Vagina (tissue), 2 donors: ENCODE measurements at regions not wholly inside any gene's neighbourhood (a gene's known extent, or its start where the extent isn't known, plus 50 kb on each side); places are given as distances from the start of the nearest gene placed in this dataset.

ENCODE experiments used
- CTCF ChIP-seq, 3 experiments: fragments of 450-650 bp in 2 of 3; fragments of 200-600 bp in 1 of 3; sonication (generic) in 1 of 3; IDR thresholded peaks; one replicate each; pipeline ENCODE4 v1.5.1; 2017 to 2019; ENCODE audit warnings: antibody characterized with exemption in 3 of 3, mild to moderate bottlenecking in 2 of 3, moderate library complexity in 2 of 3
- POLR2A ChIP-seq, 2 donors: fragments of 450-650 bp; IDR thresholded peaks; one replicate each; pipeline ENCODE4 v1.6.1; 2017; ENCODE audit warnings: antibody characterized with exemption in 2 of 2, mild to moderate bottlenecking in 2 of 2, moderate library complexity in 2 of 2
- POLR2AphosphoS5 ChIP-seq, 2 donors: sonication (generic); formaldehyde crosslinking; IDR thresholded peaks; one replicate each; pipeline ENCODE4 v1.9.0; 2017; ENCODE audit warnings: antibody characterized with exemption in 2 of 2, mild to moderate bottlenecking in 2 of 2, low read depth in 1 of 2; ENCODE audit not compliant: insufficient read depth in 1 of 2

DNA sequence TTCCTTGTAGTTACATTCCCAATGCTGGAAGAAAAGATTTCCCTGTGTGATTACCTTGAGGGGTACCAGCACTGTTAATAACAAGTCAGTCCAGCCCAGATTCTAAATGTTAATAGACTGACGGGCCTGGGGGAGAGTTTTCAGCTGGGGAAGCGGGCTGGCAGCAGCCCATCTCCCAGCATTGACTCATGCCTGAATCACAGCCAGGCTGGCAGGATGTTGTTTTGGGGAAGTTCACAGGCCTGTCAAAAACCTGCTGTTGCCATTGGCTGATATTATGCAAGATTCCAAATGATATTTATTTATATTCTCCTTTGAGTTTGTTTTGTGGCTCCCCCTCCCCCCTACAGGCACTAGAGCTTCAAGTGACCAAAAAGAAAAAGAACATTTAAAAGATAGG, 213.9 kb upstream of the CNR1 start:
- no peak for TF ChIP-seq CTCF (IDR thresholded peaks at IDR 0.05)
- TF ChIP-seq POLR2A (IDR thresholded peaks at IDR 0.05) = no peak
- TF ChIP-seq POLR2AphosphoS5 (IDR thresholded peaks at IDR 0.05; ENCODE audit: insufficient read depth in 1 of 2, low read depth in 1 of 2) = peak in 1 of 2 donors; percentile 29
